ENCODE measurements at regions not wholly inside any gene's neighbourhood (a gene's known extent, or its start where the extent isn't known, plus 50 kb on each side); places are given as distances from the start of the nearest gene placed in this dataset.
A peak's percentile ranks its signal among the peaks of the same experiment; 100 is the strongest.
"Not testable (repeated sequence)": the region's sequence is repeated elsewhere in the genome, so short reads cannot be mapped to it uniquely, and the experiment has no call there.

- DNase-seq = no peak
Measured at GRCh38 chr1:233477359-233477758, 136.5 kb upstream of the KCNK1 start.

GRCh38 chr1:233478611-233479010 lies 135.3 kb upstream of the KCNK1 start:
- no peak for DNase-seq

DNA sequence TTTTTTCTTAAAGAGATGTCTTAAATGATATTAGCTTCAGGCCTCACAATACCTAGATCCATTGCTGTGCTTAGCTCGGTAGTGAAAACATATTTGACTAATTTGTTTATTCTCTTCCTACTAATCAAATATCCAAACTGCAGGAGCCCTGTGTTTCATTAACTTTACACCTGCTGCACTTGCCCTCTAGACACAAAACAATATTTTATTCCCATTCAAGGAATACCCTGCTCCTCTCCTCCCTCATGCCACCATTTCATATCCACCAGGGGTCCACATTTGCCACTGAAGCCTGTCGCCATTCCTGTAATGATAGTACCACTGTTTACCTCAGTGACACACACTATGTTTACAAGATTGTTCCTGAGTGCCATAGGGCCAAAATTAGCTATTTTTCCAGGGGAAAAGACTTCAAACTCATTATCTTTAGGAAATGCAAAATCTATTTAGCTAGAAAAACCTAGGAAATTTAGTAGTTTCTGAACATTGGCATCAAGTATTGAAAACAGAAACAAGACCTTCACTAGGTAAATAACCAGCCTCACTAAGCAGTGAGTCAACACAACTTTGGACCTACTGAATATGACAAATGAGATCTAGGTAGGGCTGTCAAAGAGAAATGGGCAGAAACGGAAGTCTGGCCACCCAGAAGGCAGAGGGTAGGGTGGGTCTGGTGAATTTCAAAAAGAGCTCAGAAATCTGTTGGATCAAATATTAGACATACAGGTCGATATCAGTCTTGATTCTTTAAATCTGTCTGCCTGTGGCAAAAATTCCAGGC lies 134.6 kb upstream of the KCNK1 start:
- DNase-seq = no peak

GRCh38 chr1:233480198-233480597 lies 133.7 kb upstream of the KCNK1 start:
- no peak for DNase-seq

DNA sequence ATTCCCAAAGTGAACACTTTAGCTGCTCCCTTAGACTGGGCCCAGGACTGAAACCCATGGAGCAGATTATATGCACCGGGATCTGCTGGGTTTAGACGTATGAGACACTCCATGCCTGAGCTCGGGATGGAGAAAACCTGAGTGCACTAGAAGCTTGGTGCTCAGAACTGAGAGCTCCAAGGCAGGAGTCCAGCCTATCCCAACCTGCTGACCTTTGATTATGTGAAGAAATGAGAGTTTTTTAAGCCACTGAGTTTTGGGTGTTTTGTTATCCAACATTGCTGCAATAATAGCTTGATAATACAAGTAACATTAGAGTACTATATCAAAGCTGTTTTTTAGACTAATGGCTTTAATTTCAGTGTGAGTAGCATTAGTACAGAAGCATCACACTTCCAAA lies 131.5 kb upstream of the KCNK1 start:
- DNase-seq = no peak

GRCh38 chr1:233485385-233485784 lies 128.5 kb upstream of the KCNK1 start:
- DNase-seq = no peak

DNA sequence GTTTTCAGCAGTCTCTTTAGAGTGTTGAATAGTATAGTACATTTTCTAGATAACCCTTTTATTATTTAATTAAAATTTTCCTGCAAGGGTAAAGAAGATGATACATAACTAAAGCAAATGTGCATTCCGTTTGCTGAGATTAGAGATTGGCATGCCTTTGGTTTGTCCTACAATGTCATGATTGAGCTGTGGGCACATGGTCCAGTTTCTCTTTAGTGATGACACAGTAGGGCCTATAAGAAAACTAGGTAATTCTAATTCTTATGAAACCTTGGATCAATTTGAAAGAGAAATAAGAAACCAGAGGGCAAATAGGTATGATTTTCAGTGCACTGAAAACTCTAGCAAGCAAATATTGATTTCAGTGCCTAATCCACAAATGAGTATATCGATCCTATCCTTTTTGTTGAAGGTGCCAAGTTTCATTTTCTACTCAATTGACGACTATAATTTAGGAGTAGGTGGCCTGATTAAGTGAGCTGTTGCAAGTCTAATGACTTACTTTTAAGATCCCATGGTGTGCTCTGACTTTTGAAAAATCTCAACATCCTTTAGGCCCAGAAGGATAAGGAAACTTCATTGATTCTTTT lies 128.0 kb upstream of the KCNK1 start:
- no peak for DNase-seq

DNA sequence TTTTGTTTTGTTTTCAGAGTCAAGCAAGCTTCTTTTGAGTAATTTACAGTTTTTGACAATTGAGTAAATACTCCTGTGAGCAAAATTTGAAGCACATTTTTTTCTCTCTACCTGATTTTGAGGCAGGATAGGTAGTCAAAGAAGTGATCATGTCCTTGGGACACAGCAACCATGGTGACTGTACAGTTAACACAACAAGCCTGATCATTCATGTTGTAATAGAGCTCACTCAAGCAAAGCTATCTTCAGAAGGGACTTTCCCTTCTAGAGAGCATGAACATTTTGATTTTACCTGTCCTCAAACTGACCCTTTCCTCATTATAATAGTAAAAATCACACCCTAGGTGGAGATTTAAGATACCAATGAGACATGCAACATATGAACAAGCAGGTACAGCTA lies 126.5 kb upstream of the KCNK1 start:
- DNase-seq = peak; percentile 3

DNA sequence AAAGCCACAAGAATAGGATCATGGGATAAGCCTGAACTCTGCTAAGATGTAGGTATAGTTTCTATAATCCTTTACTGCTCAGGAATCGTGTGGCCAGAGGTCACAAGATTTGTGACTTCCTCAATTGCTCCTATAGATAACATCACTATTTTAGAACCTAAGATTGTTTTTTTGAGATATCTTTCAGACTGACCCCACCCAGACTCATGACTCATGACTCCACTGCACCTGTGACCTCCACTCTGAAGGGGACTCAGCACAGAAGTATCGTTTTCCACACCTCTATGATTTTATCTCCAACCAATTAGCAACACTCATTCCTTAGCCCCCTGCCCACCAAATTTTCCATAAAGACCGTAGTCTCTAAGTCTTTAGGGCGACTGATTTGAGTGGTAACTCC lies 124.5 kb upstream of the KCNK1 start:
- no peak for DNase-seq

DNA sequence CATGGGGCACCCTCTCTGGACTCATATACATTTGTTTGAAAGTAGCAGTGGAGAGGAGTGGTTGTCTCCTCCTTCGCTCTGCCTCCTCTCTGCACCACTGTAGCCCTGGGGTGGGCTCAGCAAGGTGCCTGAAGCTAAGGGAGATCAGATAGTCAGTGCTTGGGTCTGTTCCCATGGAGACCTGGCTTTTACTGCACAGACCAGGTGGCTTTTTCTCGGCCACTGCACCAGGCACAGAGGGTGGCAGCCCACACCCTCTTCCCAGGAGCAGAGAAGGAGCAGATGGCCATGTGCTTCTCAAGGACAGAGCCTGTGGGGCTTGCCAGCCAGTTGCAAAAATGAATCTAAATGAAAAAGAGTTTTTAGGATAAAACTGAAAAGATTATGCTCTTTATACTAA lies 123.4 kb upstream of the KCNK1 start:
- DNase-seq = no peak

DNA sequence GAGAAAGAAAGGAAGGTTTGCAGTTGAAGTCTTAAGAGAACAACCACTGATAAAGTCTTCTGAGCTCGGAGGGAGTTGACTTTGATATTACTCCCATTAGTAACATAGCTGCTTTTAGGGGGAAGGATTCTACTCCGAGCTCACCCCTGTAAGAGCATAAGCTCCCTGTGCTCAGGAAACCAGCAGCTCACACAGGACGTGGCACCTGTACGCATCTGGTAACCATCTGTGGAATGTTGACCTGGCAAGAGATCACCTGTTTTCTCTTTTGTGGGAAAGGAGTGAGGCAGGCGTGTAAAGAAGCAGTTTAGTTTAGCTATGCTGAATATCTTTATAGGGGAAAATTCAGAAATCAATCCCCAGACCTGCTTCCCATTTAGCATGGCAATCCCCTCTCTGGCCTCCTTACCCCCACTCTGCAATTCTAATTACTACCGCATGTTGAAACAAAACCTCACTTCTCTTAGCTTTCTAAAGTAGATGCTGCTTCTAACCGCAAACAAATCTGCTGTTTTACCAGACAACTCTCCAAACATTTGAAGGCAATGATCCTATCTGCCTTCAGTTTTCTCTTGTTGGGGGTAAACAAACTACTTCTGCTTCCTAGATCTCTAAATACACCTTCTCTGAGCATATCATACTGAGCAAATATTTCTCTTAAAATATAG lies 121.8 kb upstream of the KCNK1 start:
- DNase-seq = no peak

GRCh38 chr1:233496993-233497392 lies 116.9 kb upstream of the KCNK1 start:
- no peak for DNase-seq

DNA sequence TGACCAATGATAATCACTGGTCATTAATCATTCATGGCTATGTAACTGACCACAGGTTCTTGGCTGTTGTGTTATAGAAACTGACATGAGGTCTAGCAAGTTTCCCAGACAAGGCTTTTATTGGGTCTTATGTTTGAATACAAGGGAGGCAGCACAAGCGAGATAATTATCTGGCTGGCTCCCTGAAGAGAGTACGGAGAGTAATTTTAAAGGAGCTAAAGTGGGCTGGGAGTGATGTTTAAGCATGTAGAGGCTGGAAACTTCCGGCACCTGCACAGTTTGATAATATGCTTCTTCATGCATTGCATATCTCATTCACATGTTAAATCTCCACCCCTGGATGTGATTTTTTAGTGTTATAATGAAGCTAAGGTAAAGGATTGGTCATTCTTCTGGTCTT lies 116.2 kb upstream of the KCNK1 start:
- no peak for DNase-seq

- DNase-seq = no peak
Measured at GRCh38 chr1:233500106-233500505, 113.8 kb upstream of the KCNK1 start.

GRCh38 chr1:233503366-233503954 lies 110.4 kb upstream of the KCNK1 start:
- no peak for DNase-seq

DNA sequence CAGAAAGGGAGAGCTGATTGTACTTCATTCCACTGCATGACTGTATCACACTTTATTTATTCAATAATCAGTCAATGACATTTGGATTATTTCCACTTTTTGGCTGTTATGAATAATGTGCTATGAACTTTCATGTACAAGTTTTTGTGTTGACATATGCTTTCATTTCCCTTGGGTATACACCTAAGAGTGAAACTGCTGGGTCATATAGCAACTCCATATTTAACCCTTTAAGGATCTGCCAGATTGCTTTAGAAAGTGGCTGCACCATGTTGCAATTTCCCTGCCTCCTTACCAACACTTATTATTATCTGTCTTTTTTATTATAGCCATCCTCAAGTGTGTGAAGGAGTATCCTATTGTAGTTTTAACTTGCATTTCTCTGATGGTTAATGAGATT lies 108.8 kb upstream of the KCNK1 start:
- DNase-seq = no peak

GRCh38 chr1:233505889-233506288 lies 108.0 kb upstream of the KCNK1 start:
- not testable (repeated sequence) for DNase-seq

DNA sequence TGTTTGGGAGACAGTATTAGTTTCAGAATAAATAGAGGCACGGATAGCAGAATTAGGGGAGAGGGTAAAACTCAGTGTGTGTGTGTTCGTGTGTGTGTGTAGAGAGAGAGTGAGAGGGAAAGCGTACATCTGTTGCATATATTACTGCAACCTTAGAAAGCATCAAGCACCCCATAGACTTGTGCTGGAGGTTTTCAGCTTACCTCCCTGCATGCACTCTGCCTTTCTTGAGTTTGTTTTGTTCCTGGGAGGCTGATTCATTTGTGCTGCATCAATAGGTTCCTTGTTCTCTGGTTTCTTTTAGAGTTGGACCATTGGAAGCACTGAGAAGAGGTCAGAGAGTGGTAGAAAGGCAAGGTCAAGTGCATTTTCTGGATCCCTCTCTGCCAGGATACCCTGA lies 104.4 kb upstream of the KCNK1 start:
- DNase-seq = no peak

- DNase-seq = no peak
Measured at GRCh38 chr1:233512538-233512937, 101.4 kb upstream of the KCNK1 start.

GRCh38 chr1:233513431-233513830 lies 100.5 kb upstream of the KCNK1 start:
- DNase-seq = no peak

DNA sequence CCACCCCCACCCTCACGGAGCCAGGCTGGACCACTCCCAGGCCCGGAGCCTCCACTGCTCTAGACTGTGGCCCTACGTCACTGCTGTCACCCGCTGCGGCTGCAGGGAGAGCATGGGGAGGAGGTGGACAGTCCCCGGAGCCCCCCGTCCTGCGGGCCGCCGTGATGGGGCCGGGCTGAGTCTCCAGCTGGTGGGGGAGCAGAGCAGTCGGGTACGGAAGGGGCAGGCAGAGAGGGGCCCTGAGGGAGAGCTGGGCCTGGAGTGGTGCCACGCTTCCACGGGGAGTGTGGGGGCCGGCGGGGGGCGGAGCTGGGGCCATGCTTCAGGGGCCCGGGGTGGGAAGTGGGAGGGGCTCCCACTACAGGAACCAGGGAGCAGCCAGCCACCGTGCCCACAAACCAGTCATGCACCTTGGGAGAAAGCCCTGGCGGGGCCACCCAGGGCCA lies 98.9 kb upstream of the KCNK1 start:
- no peak for DNase-seq

DNA sequence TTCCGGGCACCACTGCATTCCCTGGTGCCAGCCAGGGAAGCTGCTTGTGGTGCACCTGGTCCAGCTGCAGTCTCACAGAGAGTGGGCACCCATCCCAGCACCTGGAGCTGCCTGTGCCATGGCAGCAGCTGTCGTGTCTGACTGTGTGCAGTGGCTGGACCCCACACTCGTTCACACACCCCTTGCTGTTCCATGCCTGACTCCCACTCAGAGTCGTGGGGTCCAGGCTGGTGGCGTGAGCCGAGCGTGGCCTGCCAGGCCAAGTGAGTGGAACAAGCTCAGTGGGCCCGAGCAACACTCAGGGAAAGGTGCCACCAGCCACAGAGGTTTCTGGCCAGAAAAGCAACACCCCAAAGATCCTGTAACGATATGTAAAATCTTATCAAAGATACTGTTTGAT lies 97.2 kb upstream of the KCNK1 start:
- no peak for DNase-seq

GRCh38 chr1:233518344-233518743 lies 95.6 kb upstream of the KCNK1 start:
- peak; percentile 15 for DNase-seq
